Endometrium (tissue), 2 donors: ENCODE measurements at regions not wholly inside any gene's neighbourhood (a gene's known extent, or its start where the extent isn't known, plus 50 kb on each side); places are given as distances from the start of the nearest gene placed in this dataset.

Source experiments
- FAIRE-seq: peaks from 2 replicates; lab custom pipeline; 2012; peaks lifted over from hg19 to GRCh38; lab: Jason Lieb, UNC
- donor health status: control.
- donor health status: control.

DNA sequence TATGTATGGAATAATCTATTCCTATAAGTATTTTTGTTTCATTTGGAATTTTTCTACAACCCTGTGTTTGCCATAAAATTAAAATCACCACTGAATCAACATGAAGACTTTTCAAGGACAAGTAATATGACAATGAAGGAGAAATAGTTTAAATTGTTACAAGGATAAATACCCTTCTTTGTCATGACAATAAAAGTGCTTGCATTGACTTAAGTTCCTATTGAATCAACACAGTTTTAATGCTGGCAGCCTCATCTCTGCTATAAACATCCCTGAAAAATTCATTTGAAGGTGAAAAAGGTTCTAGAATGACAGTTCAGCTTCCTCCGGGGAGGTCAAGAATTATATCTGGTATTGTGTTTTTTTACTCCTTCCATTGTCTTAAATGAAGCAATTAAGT, 1105.1 kb upstream of the CDH9 start:
- no peak for FAIRE-seq

DNA sequence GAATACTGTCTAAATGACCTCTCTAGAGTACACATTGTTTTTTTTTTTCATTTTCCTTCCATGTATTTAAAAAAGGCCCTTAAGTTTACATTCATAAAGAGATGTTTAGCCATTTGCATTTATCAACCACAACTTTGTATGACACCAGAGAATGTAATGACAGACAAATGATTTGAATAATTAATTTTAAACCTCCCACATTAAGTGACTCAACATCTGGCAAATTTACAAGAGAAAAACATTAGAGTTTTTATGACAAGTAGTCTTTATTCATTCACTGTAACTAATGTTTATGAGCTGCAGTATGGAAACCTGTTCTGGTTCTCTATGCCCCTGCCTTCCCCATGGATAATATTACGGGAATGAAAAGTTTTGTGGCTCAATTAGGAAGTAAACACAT, 1093.8 kb upstream of the CDH9 start:
- no peak for FAIRE-seq

DNA sequence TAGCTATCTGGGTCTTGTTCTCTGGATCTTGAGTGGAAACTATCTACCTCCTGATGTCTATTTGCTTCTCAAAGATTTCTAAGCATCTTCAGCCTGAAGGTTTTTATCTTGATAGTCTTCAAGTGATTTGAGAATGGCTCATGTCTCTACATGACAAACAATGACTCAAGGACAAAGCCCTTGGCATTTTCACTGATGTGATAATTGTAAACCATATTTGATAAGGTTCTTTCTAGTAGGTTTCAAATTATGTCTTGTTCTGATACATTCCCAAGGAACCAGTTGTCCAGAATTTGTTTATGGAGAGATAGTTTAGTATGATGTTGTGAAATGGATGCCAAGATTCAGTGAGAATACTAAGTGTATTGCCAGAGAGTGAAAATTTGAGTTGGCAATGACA, 1079.3 kb upstream of the CDH9 start:
- no peak for FAIRE-seq

DNA sequence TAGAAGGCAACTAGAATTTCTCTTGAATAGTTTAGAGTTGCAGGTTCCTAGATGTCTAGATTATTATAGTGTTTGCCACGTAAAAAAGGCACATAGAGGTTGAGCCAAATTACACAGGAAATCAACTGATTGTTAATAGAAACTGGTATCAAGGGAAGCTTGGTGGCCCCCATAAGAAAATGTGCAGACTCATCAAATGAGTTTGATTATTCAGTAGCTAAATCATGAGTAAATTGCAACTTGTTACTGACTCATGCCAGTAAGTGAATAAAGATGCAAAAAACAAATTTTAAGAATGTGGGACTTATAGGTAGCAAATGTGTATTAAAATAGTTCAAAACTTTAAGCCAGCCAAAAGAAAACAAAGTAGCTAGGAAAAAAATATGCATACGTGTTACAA, 1078.9 kb upstream of the CDH9 start:
- FAIRE-seq = no peak

DNA sequence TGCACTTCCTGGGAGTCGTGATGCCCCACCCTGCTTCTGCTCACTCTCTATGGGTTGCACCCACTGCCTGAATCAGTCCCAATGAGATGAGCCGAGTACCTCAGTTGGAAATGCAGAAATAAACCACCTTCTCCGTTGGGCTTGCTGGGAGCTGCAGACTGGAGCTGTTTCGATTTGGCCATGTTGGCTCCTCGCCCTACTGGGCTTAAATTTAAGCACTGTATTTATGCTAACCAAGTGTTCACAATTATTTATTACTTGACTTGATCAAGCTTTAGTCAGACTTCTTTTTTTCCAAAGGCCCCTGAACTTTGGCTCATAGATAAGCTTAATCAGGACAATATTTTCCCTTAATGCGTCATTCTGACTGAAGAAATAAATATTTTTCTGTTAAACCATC, 1072.4 kb upstream of the CDH9 start:
- FAIRE-seq = no peak

DNA sequence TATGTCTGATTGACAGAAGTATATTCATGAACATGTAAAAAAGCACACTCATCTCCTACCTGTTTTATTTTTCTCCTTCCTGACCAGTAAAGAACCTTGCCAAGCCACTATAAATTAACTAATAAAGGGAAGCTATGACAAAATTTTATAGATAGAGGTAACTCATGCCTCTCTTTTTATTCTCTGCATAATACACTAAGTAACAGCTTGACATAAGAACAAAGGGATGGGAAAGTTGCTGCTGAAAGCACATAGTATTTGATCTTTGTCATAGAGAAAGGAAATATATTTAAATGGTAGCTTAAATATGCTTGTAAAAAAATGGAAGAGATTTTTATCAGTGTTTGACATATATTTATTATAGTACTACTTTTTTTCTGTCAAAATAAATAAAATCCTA, 1065.7 kb upstream of the CDH9 start:
- no peak for FAIRE-seq

DNA sequence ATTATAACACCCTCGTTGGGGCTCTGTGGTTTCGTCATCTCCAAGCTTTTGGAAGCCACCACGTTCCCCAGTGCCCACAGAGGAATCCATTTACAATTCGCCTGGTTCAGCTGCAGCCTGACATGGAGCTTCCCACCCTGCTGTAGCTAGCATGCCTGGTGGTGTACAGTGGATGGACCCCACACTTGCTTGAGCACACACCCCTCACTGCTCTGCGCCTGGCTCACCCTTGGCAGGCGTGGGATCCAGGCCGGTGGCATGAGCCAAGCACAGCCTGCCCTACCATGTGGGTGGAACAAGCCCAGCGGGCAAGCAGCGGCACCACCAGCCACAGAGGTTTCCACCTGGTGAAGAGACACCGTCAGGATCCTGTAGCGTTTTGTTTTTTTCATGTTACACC, 1045.7 kb upstream of the CDH9 start:
- FAIRE-seq = no peak

DNA sequence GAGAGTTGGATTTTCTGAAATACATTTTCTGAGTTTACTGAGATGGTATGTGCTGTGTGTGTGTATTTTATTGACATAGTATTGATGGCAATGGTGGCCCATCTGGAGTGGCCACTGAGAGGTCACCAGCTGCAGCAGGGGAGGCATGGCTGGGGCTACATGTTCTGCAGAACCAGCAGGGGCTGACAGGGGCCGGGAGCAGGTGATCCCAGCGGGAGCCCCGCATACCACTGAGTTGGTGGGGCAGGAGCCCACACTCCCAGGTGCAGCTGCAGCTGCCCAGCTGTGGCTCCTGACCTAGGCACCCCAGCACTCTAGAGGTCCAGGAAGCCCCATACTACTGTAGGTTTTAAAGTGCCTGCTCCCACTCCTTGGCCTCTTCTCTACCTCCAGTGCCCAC, 1044.2 kb upstream of the CDH9 start:
- no peak for FAIRE-seq

DNA sequence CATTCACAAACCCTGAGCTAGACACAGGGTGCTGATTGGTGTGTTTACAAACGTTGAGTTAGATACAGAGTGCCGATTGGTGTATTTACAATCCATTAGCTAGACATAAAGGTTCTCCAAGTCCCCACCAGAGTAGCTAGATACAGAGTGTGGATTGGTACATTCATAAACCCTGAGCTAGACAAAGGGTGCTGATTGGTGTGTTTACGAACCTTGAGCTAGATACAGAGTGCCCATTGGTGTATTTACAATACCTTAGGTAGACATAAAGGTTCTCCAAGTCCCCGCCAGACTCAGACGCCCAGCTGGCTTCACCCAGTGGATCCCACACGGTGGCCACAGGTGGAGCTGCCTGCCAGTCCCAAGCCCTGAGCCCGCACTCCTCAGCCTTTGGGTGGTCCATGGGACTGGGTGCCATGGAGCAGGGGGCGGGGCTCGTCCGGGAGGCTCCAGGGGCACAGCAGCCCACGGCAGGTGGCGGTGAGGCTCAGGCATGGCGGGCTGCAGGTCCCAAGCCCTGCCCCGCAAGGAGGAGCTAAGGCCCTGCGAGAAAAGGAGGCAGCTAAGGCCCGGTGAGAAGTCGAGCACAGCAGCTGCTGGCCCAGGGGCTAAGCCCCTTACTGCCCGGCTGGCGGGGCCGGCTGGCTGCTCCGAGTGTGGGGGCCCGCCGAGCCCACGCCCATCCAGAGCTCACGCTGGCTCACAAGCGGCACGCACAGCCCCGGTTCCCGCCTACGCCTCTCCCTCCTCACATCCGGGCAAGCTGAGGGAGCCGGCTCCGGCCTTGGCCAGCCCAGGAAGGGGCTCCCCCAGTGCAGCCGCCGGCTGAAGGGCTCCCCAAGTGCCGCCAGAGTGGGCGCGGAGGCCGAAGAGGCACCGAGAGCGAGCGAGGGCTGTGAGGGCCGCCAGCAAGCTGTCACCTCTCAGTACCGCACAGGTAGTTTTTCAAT, 1039.2 kb upstream of the CDH9 start:
- no peak for FAIRE-seq

DNA sequence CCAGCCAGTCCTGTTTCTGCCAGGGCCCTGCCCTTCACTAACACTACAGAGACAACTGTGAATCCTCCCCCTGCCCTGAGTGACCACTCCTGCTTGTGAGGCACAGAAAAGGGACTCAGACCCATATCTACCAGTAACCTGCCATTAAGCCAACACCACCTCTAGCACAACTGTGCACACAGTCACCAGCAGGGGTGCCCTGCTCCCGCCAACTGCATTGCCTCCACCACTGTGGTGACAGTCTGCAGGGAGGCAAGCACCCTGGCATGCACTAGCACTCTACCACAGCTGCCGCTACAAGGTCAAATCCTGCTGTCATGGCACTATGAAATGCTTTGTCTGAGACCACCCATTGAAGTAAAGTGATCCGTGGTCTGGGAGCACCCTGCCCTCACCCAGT, 1028.5 kb upstream of the CDH9 start:
- no peak for FAIRE-seq

DNA sequence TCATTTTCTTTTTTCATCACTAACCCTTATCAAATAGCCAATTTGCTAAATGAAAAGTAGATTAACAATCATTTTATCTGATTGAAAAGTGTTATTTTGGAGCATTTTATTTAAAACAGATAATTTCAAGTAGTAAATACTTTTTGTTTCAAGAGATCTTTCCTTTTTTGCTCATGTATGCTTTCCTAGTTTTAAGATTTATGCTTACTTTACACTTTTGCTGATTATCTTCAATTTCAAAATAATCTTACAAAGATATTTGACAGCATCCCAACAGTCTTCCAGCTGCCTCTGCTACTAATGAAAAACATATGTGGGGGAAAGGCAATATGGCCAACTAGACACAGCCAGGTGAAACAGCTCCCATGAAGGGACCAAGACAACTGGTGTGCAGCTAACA, 1027.3 kb upstream of the CDH9 start:
- FAIRE-seq = peak; percentile 12

DNA sequence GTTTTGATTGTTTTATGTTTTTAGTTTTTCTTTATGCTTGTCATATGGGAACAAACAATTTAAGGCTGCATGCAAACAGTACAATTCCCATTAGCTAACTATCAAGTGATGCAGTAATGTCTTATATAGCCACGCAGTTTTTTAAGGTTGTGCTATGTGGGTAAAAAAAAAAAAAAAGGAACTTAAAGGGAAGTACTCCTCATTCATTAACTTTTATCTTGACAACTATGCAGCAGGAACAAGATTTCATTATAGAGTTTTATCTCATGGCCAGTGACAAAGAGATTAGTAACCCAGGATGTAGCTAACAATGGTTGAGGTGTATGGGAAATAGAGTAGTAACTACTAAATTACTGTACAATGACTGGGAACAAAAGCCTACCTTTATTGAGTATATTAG, 1008.2 kb upstream of the CDH9 start:
- FAIRE-seq = no peak

DNA sequence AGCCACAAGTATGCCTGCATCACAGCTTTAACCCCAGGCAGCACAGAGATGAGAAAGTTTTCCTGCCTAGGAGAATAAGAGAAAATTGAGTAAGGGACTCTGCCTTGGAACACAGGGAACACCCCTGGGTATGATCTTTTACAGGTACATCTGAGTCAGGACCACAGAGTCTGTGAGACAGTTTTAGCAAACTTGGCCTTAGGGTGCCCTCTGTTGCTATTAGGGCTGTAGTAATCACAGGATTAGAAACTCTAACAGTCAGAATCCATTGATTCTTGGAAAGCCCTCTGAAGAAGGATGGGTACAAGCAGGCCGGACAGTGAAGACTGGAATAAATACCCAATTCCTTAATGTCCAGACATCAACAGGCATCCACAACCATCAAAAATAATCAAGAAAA, 989.5 kb upstream of the CDH9 start:
- no peak for FAIRE-seq

DNA sequence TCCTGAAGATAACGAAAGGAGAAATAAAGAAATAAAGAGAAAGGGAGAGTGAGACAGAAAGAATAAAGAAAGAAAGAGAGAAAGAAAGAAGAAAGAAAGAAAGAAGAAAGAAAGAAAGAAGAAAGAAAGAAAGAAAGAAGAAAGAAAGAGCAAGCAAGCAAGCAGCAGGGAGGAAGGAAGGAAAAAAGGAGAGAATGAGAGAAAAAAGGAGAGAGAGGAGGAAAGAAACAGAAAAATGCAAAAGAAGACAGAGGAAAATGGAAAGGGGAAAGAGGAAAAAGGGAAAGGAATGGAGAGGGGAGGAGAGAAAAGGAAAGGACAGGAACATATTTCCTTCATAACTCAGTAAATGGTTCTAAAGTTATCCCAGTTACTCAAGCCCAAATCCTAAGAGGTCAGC, 978.8 kb upstream of the CDH9 start:
- no peak for FAIRE-seq

DNA sequence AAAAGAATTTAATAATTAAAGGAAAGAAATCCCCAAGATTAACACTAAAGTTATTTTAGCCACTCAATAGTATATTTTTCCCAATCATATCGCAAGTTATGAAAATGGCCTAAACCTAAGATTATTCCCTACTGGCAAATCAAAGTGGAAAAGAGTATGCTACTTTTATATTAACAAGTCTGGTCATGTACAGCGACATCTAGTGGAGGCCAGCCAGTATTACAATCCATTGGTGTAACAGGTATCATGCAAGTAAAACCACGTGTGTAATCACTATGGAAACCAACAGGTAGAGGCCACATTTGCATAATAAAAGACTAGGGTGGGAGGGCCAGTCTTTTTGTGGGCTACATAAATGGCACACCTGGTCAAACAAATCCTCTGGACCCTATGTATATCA, 976.4 kb upstream of the CDH9 start:
- FAIRE-seq = no peak

DNA sequence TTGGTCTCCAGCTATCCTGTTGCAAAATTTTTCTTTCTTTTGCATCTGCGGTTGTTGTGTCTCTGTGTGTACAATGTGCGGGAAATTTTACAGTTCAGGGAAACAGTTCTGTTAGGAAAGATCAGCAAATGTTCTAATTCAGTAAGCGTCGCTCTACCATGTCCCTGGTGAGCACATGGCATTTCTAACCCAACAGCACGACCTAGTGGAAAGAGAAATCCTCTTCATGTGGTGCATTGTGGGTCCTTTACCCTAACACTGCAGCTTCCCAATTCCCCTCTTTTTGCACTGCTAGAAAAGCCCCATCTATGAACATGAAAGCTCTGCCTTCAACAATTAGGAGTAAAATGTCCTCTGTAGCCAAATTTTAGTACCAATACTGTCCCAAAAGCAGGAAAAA, 974.2 kb upstream of the CDH9 start:
- FAIRE-seq = no peak

DNA sequence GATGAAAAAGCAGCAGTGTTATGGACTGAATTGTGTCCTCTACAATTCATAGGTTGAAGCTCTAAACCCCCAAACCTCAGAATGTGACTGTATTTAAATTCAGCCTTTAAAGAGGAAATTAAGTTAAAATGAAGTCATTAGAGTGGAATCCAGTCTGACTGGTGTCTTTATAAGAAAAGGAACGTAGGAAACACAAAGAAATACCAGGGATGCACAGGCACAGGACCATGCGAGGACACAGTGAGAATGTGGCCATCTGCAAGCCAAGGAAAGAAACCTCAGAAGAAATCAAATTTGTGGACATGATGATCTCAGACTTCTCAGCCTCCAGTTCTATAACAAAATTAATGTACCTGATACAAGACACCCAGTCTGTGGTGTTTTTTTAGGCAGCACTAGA, 971.2 kb upstream of the CDH9 start:
- FAIRE-seq = no peak

DNA sequence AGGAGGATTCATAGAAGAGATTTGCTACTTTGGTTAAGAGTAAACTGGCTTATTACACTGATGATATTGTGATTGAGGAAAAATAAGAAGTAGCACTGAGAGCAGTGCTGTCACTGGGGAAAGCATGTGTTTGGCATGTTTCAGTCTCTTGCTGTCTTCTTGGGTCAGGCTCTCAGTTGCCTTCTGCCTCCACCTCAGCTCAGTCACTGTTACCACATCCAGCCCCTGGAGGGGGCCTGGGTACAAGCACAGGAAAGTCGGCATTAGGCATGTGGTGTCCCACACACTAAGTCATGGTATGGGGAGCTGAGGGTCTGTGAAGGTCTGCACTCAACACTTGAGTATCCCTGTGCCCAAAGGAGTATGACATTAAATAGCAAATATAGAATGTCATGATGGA, 958.3 kb upstream of the CDH9 start:
- no peak for FAIRE-seq

DNA sequence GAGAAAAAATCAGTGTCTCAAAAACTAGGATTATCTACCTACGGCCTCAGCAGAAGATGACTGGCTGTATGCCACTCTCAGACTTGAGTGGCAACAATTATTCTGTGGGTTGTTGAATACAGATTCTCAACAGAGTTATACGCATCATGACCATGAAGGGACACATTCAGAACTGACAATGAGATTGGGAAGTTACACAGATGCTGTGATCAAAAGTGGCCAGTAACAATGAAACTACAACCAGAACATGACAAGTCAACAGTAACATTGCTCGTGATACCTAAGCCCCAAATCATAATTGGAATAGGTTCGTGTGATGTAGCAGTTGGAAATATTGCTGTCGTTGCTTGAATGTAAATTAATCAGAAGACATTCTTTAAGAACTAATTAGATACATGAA, 957.5 kb upstream of the CDH9 start:
- FAIRE-seq = no peak

DNA sequence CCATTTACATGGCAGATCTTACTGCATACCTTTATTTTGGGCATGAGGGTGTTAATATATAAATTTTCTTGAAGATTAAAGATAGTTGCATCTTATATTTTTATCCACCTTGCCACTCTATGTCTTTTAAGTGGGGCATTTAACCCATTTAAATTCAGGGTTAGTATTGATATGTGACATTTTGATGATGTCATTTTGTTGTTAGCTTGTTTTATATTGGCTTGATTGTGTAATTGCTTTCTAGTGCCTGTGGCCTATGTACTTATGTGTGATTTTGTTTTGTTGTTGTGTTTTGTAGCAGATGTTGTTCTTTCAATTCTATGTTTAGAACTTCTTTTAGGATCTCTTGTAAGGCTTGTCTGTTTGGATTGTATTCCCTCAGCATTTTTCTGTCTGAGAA, 939.9 kb upstream of the CDH9 start:
- no peak for FAIRE-seq

DNA sequence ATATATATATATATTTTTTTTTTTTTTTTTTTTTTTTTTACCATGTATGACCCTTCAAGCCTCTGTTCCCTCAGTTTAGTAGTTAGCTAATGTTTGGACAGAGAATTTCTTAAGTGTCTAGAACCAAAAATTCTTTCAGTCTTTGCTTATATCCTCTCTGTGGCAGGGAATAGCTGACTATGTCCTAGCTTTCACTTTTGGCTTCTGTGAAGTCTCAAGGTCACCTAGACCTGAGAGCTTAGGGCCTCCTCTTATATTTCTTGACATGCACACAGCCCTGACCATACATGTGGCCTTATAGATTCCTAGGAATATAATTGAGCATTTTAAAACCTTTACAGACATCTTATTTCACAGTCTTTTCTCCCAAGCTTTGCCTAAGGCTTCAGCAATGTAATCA, 930.8 kb upstream of the CDH9 start:
- no peak for FAIRE-seq

DNA sequence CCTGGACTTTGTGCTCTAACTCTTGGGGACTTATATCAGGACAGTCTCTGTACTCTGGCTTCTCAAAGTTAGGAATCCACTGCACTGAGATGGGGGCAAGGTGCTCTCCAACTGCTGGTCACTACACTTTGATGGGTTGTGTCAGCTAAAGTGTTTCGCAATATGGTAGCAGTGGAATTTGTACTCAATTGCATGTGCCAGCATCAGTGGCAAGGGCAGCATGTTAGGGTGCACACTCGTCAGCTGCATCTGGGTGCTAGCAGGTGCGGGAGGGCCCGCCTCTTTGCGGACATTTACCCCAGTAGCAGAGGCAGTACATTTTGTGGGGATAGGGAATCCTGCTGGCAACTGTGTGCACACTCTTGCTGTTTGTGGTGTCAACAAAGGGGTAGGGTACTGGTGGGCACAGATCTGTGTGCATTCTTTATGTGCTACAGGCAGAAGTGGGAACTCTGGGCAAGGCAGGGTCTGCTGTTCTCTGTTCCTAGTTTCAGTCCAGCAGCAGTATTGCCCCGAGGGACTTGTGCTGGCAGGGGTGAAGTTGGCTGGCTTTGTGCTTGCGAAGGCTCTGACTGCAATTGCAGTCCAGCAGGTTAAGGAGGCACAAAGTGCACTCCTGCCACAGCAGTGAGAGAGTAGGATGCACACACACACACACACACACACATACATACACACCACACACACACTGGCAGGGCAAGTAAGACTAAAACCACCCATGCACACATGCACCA, 924.8 kb upstream of the CDH9 start:
- no peak for FAIRE-seq

DNA sequence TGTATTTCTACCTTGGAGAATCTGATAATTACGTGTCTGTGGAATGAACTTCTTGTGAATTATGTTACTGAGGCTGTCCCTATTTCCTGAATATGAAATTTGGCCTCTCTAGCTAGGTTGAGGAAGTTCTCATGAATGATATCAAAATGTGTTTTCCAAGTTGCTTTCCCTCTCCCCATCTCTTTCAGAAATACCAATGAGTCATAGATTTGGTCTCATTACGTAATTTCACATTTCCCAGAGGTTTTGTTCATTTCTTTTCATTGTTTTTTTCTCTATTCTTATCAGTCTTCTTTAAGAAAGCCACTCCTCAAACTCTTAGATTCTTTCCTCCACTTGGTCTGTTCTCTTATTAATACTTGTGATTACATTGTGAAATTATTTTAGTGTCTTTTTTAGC, 923.8 kb upstream of the CDH9 start:
- FAIRE-seq = no peak

DNA sequence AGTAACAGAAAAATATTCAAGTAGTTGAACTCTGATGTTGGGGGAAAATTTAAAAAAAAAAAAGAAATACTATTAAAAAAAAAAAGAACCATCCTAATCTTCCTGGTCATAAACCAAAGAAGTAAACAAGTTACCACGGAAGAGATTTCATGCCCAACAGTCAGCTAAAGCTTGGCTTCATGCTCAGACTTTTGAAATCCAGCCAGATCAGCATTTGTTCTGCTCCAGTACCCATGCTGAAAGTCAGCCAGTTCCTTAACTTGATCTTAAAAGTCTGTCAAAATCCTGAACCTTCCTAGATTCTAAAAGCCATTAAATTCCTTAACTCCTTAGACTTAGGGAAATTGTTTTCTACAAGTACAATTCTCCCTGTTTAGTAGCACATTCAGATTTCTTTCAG, 908.7 kb upstream of the CDH9 start:
- FAIRE-seq = no peak
